Body of pancreas (tissue), 4 donors: ENCODE measurements at regions not wholly inside any gene's neighbourhood (a gene's known extent, or its start where the extent isn't known, plus 50 kb on each side); places are given as distances from the start of the nearest gene placed in this dataset.
"Not testable (repeated sequence)": the region's sequence is repeated elsewhere in the genome, so short reads cannot be mapped to it uniquely, and the experiment has no call there.

ENCODE experiments used
- ATAC-seq: fragments of 150-250 bp; one replicate; pipeline ENCODE4 v1.9.1; 2016
- DNase-seq, 4 donors: peaks; one replicate each; pipeline ENCODE4 v3.0.0-alpha.2; 2019
- H3K27ac ChIP-seq, 4 donors: fragments of 200-600 bp; sonication (generic); 1 replicate in 3 of 4; 2 replicates in 1 of 4; pipeline versions ENCODE4 v1.5.1 to v1.6.1; 2016 to 2019; ENCODE audit warnings: mild to moderate bottlenecking in 1 of 4, mixed read lengths in 1 of 4, moderate library complexity in 1 of 4
- H3K27me3 ChIP-seq, 2 donors: fragments of 200-600 bp; sonication (generic); one replicate each; pipeline ENCODE4 v1.6.0; 2016; ENCODE audit warnings: mild to moderate bottlenecking in 1 of 2
- H3K36me3 ChIP-seq, 2 donors: fragments of 200-600 bp; sonication (generic); replicated peaks in 1 of 2; 2 replicates each; pipeline ENCODE4 v1.5.1; 2016; ENCODE audit warnings: low read depth in 2 of 2; ENCODE audit not compliant: insufficient read depth in 1 of 2
- H3K4me1 ChIP-seq: fragments of 200-600 bp; sonication (generic); one replicate; pipeline ENCODE4 v1.6.0; 2016
- H3K4me3 ChIP-seq, 2 donors: fragments of 200-600 bp; sonication (generic); 1 replicate in 1 of 2; 2 replicates in 1 of 2; pipeline ENCODE4 v1.5.1; 2016 to 2019
- H3K9me3 ChIP-seq, 3 donors: fragments of 200-600 bp; sonication (generic); 1 replicate in 2 of 3; 2 replicates in 1 of 3; pipeline ENCODE4 v1.5.1; 2016
- CTCF ChIP-seq, 7 experiments: fragments of 450-650 bp in 4 of 7; fragments of 200-600 bp in 3 of 7; sonication (generic) in 3 of 7; IDR thresholded peaks; one replicate each; pipeline ENCODE4 v1.5.1; 2016 to 2019; ENCODE audit warnings: antibody characterized with exemption in 7 of 7
- POLR2A ChIP-seq, 3 donors: fragments of 450-650 bp; IDR thresholded peaks; one replicate each; pipeline ENCODE4 v1.6.1; 2016; ENCODE audit warnings: antibody characterized with exemption in 3 of 3, mild to moderate bottlenecking in 2 of 3
- WGBS, 2 donors: methylation state at CpG; one replicate each; pipeline ENCODE4 v1.1.5; 2017; 5-methylcytosine and 5-hydroxymethylcytosine counted together
- intact Hi-C: fragments of 100-400 bp; cut with DNase I; formaldehyde crosslinking; loops from one replicate; pipeline ENCODE4 v1.15.1; 2023

- WGBS, 2 donors = 33 to 39% methylated on average over 1 of the region's 1 CpG
- H3K9me3 ChIP-seq = no peaks in the 10 kb centered on the region
- DNase-seq = no peak
- intact Hi-C loops = no loop called here
- H3K27ac ChIP-seq = no peak overlapping the region
- H3K27me3 ChIP-seq = no peaks in the 10 kb centered on the region
- TF ChIP-seq POLR2A (IDR thresholded peaks at IDR 0.05) (no peak), CTCF (IDR thresholded peaks at IDR 0.05) (no peak)
- no peaks in the 10 kb centered on the region for H3K36me3 ChIP-seq
- H3K4me3 ChIP-seq = no peak overlapping the region
- H3K4me1 ChIP-seq = no peaks in the 10 kb centered on the region
- no peak for ATAC-seq
These were observed 1704.8 kb upstream of the PIK3C3 start for GRCh38 chr18:40250236-40250635.

- no peaks in the 10 kb centered on the region for H3K4me1 ChIP-seq
- no peak for DNase-seq
- no peaks in the 10 kb centered on the region for H3K9me3 ChIP-seq
- no peaks in the 10 kb centered on the region for H3K27me3 ChIP-seq
- H3K27ac ChIP-seq = no peak overlapping the region
- no peak for ATAC-seq
- 17 to 19% methylated on average over 3 of the region's 3 CpGs for WGBS, 2 donors
- no peak overlapping the region for H3K4me3 ChIP-seq
- intact Hi-C loops = no loop called here
- TF ChIP-seq CTCF (IDR thresholded peaks at IDR 0.05) = no peak
- TF ChIP-seq POLR2A (IDR thresholded peaks at IDR 0.05) = no peak
- no peaks in the 10 kb centered on the region for H3K36me3 ChIP-seq
These were observed 1705.5 kb upstream of the PIK3C3 start for GRCh38 chr18:40249390-40250080.

GRCh38 chr18:40245612-40246011 lies 1709.4 kb upstream of the PIK3C3 start:
- H3K36me3 ChIP-seq, H3K27me3 ChIP-seq, H3K9me3 ChIP-seq, H3K4me3 ChIP-seq, H3K27ac ChIP-seq, H3K4me1 ChIP-seq, ATAC-seq, intact Hi-C loops, DNase-seq: not testable (repeated sequence)
- WGBS, 2 donors = 69 to 83% methylated on average over 5 of the region's 5 CpGs

- H3K27ac ChIP-seq = no peak overlapping the region
- DNase-seq (no peak), ATAC-seq (no peak)
- H3K27me3 ChIP-seq = no peaks in the 10 kb centered on the region
- no peaks in the 10 kb centered on the region for H3K36me3 ChIP-seq
- intact Hi-C loops = no loop called here
- H3K4me3 ChIP-seq = no peak overlapping the region
- no peaks in the 10 kb centered on the region for H3K9me3 ChIP-seq
- H3K4me1 ChIP-seq = no peaks in the 10 kb centered on the region
- TF ChIP-seq CTCF (IDR thresholded peaks at IDR 0.05) (no peak), POLR2A (IDR thresholded peaks at IDR 0.05) (no peak)
- WGBS, 2 donors = 30 to 46% methylated on average over 1 of the region's 1 CpG
These were observed 1711.4 kb upstream of the PIK3C3 start for GRCh38 chr18:40243607-40244006.

- WGBS, 2 donors = 29 to 55% methylated on average over 6 of the region's 6 CpGs
- H3K4me1 ChIP-seq = no peaks in the 10 kb centered on the region
- no peaks in the 10 kb centered on the region for H3K36me3 ChIP-seq
- H3K27me3 ChIP-seq = no peaks in the 10 kb centered on the region
- intact Hi-C loops = no loop called here
- H3K4me3 ChIP-seq = no peak overlapping the region
- ATAC-seq = no peak
- TF ChIP-seq POLR2A (IDR thresholded peaks at IDR 0.05) (no peak), CTCF (IDR thresholded peaks at IDR 0.05) (no peak)
- H3K9me3 ChIP-seq = no peaks in the 10 kb centered on the region
- no peak overlapping the region for H3K27ac ChIP-seq
- DNase-seq = no peak
These were observed 1719.2 kb upstream of the PIK3C3 start for GRCh38 chr18:40235836-40236235.
